Osteoblast (primary cell): ENCODE measurements at regions not wholly inside any gene's neighbourhood (a gene's known extent, or its start where the extent isn't known, plus 50 kb on each side); places are given as distances from the start of the nearest gene placed in this dataset.
"Not testable (repeated sequence)": the region's sequence is repeated elsewhere in the genome, so short reads cannot be mapped to it uniquely, and the experiment has no call there.

Experiments used
- DNase-seq: peaks from one replicate; pipeline ENCODE4 v3.0.0; 2011; ENCODE audit warnings: low spot score, mixed read lengths; ENCODE audit not compliant: insufficient read length; ENCODE audit errors: missing footprints
- H2AFZ ChIP-seq: 2 replicates; pipeline ENCODE4 v1.6.0; 2011; ENCODE audit warnings: mild to moderate bottlenecking, low read length
- H3K27ac ChIP-seq: 2 replicates; pipeline ENCODE4 v1.5.1; 2011; ENCODE audit warnings: mild to moderate bottlenecking, low read depth, low read length, moderate library complexity
- H3K27me3 ChIP-seq: 2 replicates; pipeline ENCODE4 v1.6.0; 2012; ENCODE audit warnings: mild to moderate bottlenecking, control low read depth, inconsistent platforms, low read length, moderate library complexity; ENCODE audit not compliant: insufficient read depth
- H3K36me3 ChIP-seq: 2 replicates; pipeline ENCODE4 v1.5.1; 2011; ENCODE audit warnings: mild to moderate bottlenecking, low read length, control low read depth, moderate library complexity; ENCODE audit not compliant: insufficient read depth
- H3K4me1 ChIP-seq: 2 replicates; pipeline ENCODE4 v1.5.1; 2011; ENCODE audit warnings: mild to moderate bottlenecking, low read length, control low read depth, moderate library complexity; ENCODE audit not compliant: insufficient read depth
- H3K4me2 ChIP-seq: 2 replicates; pipeline ENCODE4 v1.6.0; 2011; ENCODE audit warnings: mild to moderate bottlenecking, low read length; ENCODE audit not compliant: insufficient read depth
- H3K4me3 ChIP-seq: fragments of 200-600 bp; sonication (generic); 3 replicates; pipeline ENCODE4 v1.5.1; 2012; ENCODE audit warnings: mild to moderate bottlenecking, low read length, inconsistent platforms; ENCODE audit not compliant: insufficient read depth
- H3K79me2 ChIP-seq: 2 replicates; pipeline ENCODE4 v1.6.0; 2012; ENCODE audit warnings: mild to moderate bottlenecking, low read length, control low read depth, inconsistent platforms; ENCODE audit not compliant: insufficient read depth
- H3K9me3 ChIP-seq: 2 replicates; pipeline ENCODE4 v1.5.1; 2011; ENCODE audit warnings: low read depth, low read length, control low read depth
- H4K20me1 ChIP-seq: 2 replicates; pipeline ENCODE4 v1.6.0; 2012; ENCODE audit warnings: mild to moderate bottlenecking, low read length, control low read depth; ENCODE audit not compliant: insufficient read depth
- CTCF ChIP-seq: IDR thresholded peaks from 2 replicates; pipeline ENCODE4 v1.5.1; 2011; ENCODE audit warnings: mild to moderate bottlenecking, low read depth, low read length, moderate library complexity; ENCODE audit errors: extremely low read depth

DNA sequence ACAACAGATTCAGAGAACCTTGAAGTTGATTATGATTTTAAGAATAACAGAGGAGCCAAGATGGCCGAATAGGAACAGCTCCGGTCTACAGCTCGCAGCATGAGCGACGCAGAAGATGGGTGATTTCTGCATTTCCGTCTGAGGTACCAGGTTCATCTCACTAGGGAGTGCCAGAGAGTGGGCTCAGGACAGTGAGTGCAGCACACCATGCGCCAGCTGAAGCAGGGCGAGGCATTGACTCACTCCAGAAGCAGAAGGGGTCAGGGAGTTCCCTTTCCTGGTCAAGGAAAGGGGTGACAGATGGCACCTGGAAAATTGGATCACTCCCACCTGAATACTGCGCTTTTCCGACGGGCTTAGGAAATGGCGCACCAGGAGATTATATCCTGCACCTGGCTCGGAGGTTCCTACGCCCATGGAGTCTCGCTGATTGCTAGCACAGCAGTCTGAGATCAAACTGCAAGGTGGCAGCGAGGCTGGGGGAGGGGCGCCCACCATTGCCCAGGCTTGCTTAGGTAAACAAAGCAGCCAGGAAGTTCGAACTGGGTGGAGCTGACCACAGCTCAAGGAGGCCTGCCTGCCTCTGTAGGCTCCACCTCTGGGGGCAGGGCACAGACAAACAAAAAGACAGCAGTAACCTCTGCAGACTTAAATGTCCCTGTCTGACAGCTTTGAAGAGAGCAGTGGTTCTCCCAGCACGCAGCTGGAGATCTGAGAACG lies 670.2 kb downstream of the XIRP2 start:
- not testable (repeated sequence) for H3K27ac ChIP-seq, H3K4me2 ChIP-seq, H3K36me3 ChIP-seq, H3K4me3 ChIP-seq, DNase-seq, H3K4me1 ChIP-seq, H3K9me3 ChIP-seq, H2AFZ ChIP-seq, H3K27me3 ChIP-seq, H3K79me2 ChIP-seq, H4K20me1 ChIP-seq

DNA sequence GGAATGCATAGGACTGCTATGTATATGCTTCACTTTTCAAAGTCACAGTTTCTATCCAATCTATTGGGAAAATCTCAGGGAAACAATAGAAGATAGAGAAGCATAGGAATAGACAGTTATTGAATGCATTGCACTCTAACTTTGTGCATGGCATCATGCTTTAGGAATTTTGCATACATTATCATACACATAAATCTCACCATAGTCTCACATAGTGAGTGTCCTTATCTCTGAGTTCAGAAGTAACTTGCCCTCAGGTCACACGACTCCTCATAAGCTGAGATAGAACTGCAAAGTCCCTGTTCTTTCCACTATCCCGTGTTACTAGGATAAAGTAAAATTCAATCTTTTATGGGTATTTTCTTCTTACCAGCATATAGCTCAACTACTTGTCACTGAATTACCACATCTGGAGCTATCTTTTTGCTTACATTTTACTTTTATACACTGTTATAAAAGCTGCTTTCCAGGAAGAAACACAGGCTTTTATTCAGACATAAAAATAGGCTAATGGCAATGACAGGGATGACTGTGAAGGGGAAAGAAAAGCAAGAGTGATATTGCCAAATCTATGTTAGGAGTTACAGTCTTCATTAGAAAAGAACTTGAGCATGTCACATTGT lies 666.9 kb downstream of the XIRP2 start:
- Histone ChIP-seq H4K20me1 (no peaks in the 10 kb centered on the region), H3K9me3 (no peaks in the 10 kb centered on the region), H2AFZ (no peak overlapping the region), H3K4me3 (no peak overlapping the region), H3K4me1 (no peaks in the 10 kb centered on the region), H3K79me2 (no peaks in the 10 kb centered on the region), H3K27ac (no peak overlapping the region), H3K36me3 (no peaks in the 10 kb centered on the region), H3K27me3 (no peaks in the 10 kb centered on the region), H3K4me2 (no peak overlapping the region)
- no peak for TF ChIP-seq CTCF
- DNase-seq = no peak

GRCh38 chr2:167553635-167554034 lies 665.4 kb downstream of the XIRP2 start:
- Histone ChIP-seq H3K4me1 (no peaks in the 10 kb centered on the region), H3K4me2 (no peak overlapping the region), H3K27ac (no peak overlapping the region), H3K36me3 (no peaks in the 10 kb centered on the region), H3K4me3 (no peak overlapping the region), H2AFZ (no peak overlapping the region), H3K79me2 (no peaks in the 10 kb centered on the region), H3K27me3 (no peaks in the 10 kb centered on the region), H3K9me3 (no peaks in the 10 kb centered on the region), H4K20me1 (no peaks in the 10 kb centered on the region)
- TF ChIP-seq CTCF = no peak
- DNase-seq = no peak

GRCh38 chr2:167551416-167551815 lies 663.1 kb downstream of the XIRP2 start:
- no peak overlapping the region for H3K27ac ChIP-seq
- H3K9me3 ChIP-seq = no peaks in the 10 kb centered on the region
- H3K79me2 ChIP-seq = no peaks in the 10 kb centered on the region
- no peaks in the 10 kb centered on the region for H3K27me3 ChIP-seq
- no peaks in the 10 kb centered on the region for H3K4me1 ChIP-seq
- DNase-seq = no peak
- no peaks in the 10 kb centered on the region for H3K36me3 ChIP-seq
- no peak overlapping the region for H3K4me2 ChIP-seq
- H4K20me1 ChIP-seq = no peaks in the 10 kb centered on the region
- no peak overlapping the region for H2AFZ ChIP-seq
- no peak for TF ChIP-seq CTCF
- H3K4me3 ChIP-seq = no peak overlapping the region
